Epithelial cell of prostate (primary cell): ENCODE measurements at regions not wholly inside any gene's neighbourhood (a gene's known extent, or its start where the extent isn't known, plus 50 kb on each side); places are given as distances from the start of the nearest gene placed in this dataset.

Experiments
- DNase-seq: peaks from one replicate; pipeline ENCODE4 v3.0.0-alpha.2; 2011; ENCODE audit warnings: low read depth, low spot score
- H3K27ac ChIP-seq: fragments of 450-650 bp; 2 replicates; pipeline ENCODE4 v1.5.1; 2017; ENCODE audit warnings: mild to moderate bottlenecking

- DNase-seq, result no peak
- H3K27ac ChIP-seq, result no peak overlapping the region
Observed at GRCh38 chr22:49040111-49040510, 787.6 kb downstream of the BRD1 start.

GRCh38 chr22:49039625-49040024 is 788.0 kb downstream of the BRD1 start:
- H3K27ac ChIP-seq, result no peak overlapping the region
- DNase-seq, result no peak

GRCh38 chr22:49037701-49038245 is 789.9 kb downstream of the BRD1 start:
- H3K27ac ChIP-seq, result no peak overlapping the region
- no peak for DNase-seq

GRCh38 chr22:49036513-49036912 is 791.2 kb downstream of the BRD1 start:
- no peak overlapping the region for H3K27ac ChIP-seq
- DNase-seq, result no peak

GRCh38 chr22:49035818-49036457 is 791.7 kb downstream of the BRD1 start:
- H3K27ac ChIP-seq, result no peak overlapping the region
- DNase-seq, result no peak

- no peak overlapping the region for H3K27ac ChIP-seq
- no peak for DNase-seq
Observed at GRCh38 chr22:49034836-49035817, 792.5 kb downstream of the BRD1 start.

GRCh38 chr22:49033616-49034015 is 794.1 kb downstream of the BRD1 start:
- no peak for DNase-seq

GRCh38 chr22:49032821-49033220 is 794.9 kb downstream of the BRD1 start:
- H3K27ac ChIP-seq, result no peak overlapping the region
- DNase-seq, result no peak

More at GRCh38 chr22:49033616-49034015, 794.1 kb downstream of the BRD1 start:
- no peak overlapping the region for H3K27ac ChIP-seq

- no peak overlapping the region for H3K27ac ChIP-seq
- no peak for DNase-seq
Observed at GRCh38 chr22:49031746-49032330, 795.8 kb downstream of the BRD1 start.

- DNase-seq, result no peak
Observed at GRCh38 chr22:49028111-49028510, 799.6 kb downstream of the BRD1 start.

GRCh38 chr22:49027368-49027670 is 800.4 kb downstream of the BRD1 start:
- no peak for DNase-seq
- H3K27ac ChIP-seq, result no peak overlapping the region

More at GRCh38 chr22:49028111-49028510, 799.6 kb downstream of the BRD1 start:
- no peak overlapping the region for H3K27ac ChIP-seq

GRCh38 chr22:49026494-49027367 is 800.9 kb downstream of the BRD1 start:
- no peak for DNase-seq

GRCh38 chr22:49025791-49026493 is 801.7 kb downstream of the BRD1 start:
- no peak overlapping the region for H3K27ac ChIP-seq
- no peak for DNase-seq

More at GRCh38 chr22:49026494-49027367, 800.9 kb downstream of the BRD1 start:
- H3K27ac ChIP-seq, result no peak overlapping the region

GRCh38 chr22:49024775-49025440 is 802.8 kb downstream of the BRD1 start:
- no peak overlapping the region for H3K27ac ChIP-seq
- no peak for DNase-seq

- H3K27ac ChIP-seq, result no peak overlapping the region
- no peak for DNase-seq
Observed at GRCh38 chr22:49023879-49024774, 803.5 kb downstream of the BRD1 start.

- H3K27ac ChIP-seq, result no peak overlapping the region
- no peak for DNase-seq
Observed at GRCh38 chr22:49023161-49023878, 804.4 kb downstream of the BRD1 start.

- H3K27ac ChIP-seq, result no peak overlapping the region
- no peak for DNase-seq
Observed at GRCh38 chr22:49022816-49023160, 804.9 kb downstream of the BRD1 start.
